Lung (tissue), 11 donors: ENCODE measurements at regions not wholly inside any gene's neighbourhood (a gene's known extent, or its start where the extent isn't known, plus 50 kb on each side); places are given as distances from the start of the nearest gene placed in this dataset.

Source experiments
- ATAC-seq: fragments of 200-7000 bp; cut with Tn5 transposase; one replicate; pipeline ENCODE4 v1.9.1; 2020; ENCODE audit warnings: moderate number of reproducible peaks; ENCODE audit not compliant: insufficient read depth, low FRiP score
- DNase-seq, 3 donors: peaks; one replicate each; pipeline ENCODE4 v3.0.0-alpha.2; 2013 to 2017
- H3K27ac ChIP-seq, 2 donors: one replicate each; pipeline ENCODE4 v1.5.1; 2013; ENCODE audit warnings: mild to moderate bottlenecking in 2 of 2, moderate library complexity in 2 of 2, control low read depth in 1 of 2, inconsistent platforms in 1 of 2, low read depth in 1 of 2, low read length in 1 of 2
- H3K27me3 ChIP-seq, 3 donors: one replicate each; pipeline ENCODE4 v1.5.1; 2013; ENCODE audit warnings: low read length in 2 of 3; ENCODE audit not compliant: control insufficient read depth in 3 of 3, insufficient read depth in 3 of 3
- H3K36me3 ChIP-seq, 4 donors: one replicate each; pipeline ENCODE4 v1.5.1; 2013; ENCODE audit warnings: low read length in 4 of 4, mild to moderate bottlenecking in 1 of 4, moderate library complexity in 1 of 4; ENCODE audit not compliant: control insufficient read depth in 4 of 4, insufficient read depth in 4 of 4
- H3K4me1 ChIP-seq, 5 donors: one replicate each; pipeline ENCODE4 v1.5.1; 2013; ENCODE audit warnings: low read length in 5 of 5, mild to moderate bottlenecking in 2 of 5, moderate library complexity in 1 of 5; ENCODE audit not compliant: control insufficient read depth in 5 of 5, insufficient read depth in 5 of 5
- H3K4me3 ChIP-seq: one replicate; pipeline ENCODE4 v1.5.1; 2013; ENCODE audit warnings: mild to moderate bottlenecking, control low read depth, moderate library complexity
- H3K9ac ChIP-seq, 2 donors: one replicate each; pipeline ENCODE4 v1.5.1; 2013; ENCODE audit warnings: low read length in 2 of 2, control low read depth in 1 of 2; ENCODE audit not compliant: insufficient read depth in 1 of 2
- H3K9me3 ChIP-seq, 4 donors: one replicate each; pipeline ENCODE4 v1.5.1; 2013; ENCODE audit warnings: low read length in 3 of 4, mild to moderate bottlenecking in 1 of 4, moderate library complexity in 1 of 4; ENCODE audit not compliant: control insufficient read depth in 4 of 4, insufficient read depth in 3 of 4
- WGBS, 2 donors: extraction: QIAGEN DNeasy Blood & Tissue Kit; methylation state at CpG; one replicate each; pipeline ENCODE4 v1.1.7; 2013; 5-methylcytosine and 5-hydroxymethylcytosine counted together
- TF ChIP-seq, protein P1 (sequence below): IDR thresholded peaks from 2 replicates; pipeline ENCODE4 v1.5.1; 2012; ENCODE audit warnings: mild to moderate bottlenecking; ENCODE audit errors: control extremely low read depth, extremely low read depth
- donor health status: control.
- donor health status: control.
- donor health status: Bipolar disorder and iron deficiency.
- donor health status: healthy.
- donor health status: DM: yes; HTN: yes; CAD: no.

GRCh38 chr4:189081826-189082225, 858.8 kb upstream of the FRG1 start:
- H3K9me3 ChIP-seq = no peaks in the 10 kb centered on the region
- TF ChIP-seq, protein P1, sequence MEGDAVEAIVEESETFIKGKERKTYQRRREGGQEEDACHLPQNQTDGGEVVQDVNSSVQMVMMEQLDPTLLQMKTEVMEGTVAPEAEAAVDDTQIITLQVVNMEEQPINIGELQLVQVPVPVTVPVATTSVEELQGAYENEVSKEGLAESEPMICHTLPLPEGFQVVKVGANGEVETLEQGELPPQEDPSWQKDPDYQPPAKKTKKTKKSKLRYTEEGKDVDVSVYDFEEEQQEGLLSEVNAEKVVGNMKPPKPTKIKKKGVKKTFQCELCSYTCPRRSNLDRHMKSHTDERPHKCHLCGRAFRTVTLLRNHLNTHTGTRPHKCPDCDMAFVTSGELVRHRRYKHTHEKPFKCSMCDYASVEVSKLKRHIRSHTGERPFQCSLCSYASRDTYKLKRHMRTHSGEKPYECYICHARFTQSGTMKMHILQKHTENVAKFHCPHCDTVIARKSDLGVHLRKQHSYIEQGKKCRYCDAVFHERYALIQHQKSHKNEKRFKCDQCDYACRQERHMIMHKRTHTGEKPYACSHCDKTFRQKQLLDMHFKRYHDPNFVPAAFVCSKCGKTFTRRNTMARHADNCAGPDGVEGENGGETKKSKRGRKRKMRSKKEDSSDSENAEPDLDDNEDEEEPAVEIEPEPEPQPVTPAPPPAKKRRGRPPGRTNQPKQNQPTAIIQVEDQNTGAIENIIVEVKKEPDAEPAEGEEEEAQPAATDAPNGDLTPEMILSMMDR = no peak
- no peaks in the 10 kb centered on the region for H3K27me3 ChIP-seq
- no peaks in the 10 kb centered on the region for H3K4me1 ChIP-seq
- no peak overlapping the region for H3K9ac ChIP-seq
- ATAC-seq = no peak
- no peak overlapping the region for H3K27ac ChIP-seq
- DNase-seq = no peak
- no peaks in the 10 kb centered on the region for H3K36me3 ChIP-seq
- H3K4me3 ChIP-seq = no peak overlapping the region

DNA sequence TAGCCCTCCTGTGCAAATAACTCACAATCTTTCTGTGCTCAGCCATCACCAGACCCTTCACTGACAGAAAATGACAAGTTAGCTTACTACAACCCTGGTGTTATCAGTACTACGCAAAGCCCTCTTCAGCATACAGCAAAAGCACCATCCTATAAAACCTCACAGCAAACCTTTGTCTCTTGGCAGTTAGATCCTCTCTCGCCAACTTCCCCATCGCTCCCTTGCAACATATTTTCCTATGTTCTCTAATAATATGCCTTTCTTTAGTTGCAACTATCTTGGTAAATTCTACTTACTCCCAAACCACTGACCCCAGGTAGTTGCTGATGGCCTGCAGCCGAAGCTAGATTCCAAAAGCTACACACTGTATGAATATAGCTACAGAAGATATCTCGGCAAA, 856.9 kb upstream of the FRG1 start:
- DNase-seq (no peak), ATAC-seq (no peak)
- Histone ChIP-seq H3K4me1 (no peaks in the 10 kb centered on the region), H3K27ac (no peak overlapping the region), H3K27me3 (no peaks in the 10 kb centered on the region), H3K9me3 (no peaks in the 10 kb centered on the region), H3K36me3 (no peaks in the 10 kb centered on the region), H3K9ac (no peak overlapping the region), H3K4me3 (no peak overlapping the region)
- TF ChIP-seq, protein P1 = no peak
- WGBS, 2 donors = 83 to 86% methylated on average over 5 of the region's 5 CpGs

GRCh38 chr4:189084671-189085070, 856.0 kb upstream of the FRG1 start:
- Histone ChIP-seq H3K36me3 (no peaks in the 10 kb centered on the region), H3K27ac (no peak overlapping the region), H3K27me3 (no peaks in the 10 kb centered on the region), H3K4me1 (no peaks in the 10 kb centered on the region), H3K9me3 (no peaks in the 10 kb centered on the region), H3K4me3 (no peak overlapping the region), H3K9ac (no peak overlapping the region)
- DNase-seq = no peak
- TF ChIP-seq, protein P1 = no peak
- WGBS, 2 donors = 64 to 69% methylated on average over 4 of the region's 4 CpGs
- no peak for ATAC-seq

DNA sequence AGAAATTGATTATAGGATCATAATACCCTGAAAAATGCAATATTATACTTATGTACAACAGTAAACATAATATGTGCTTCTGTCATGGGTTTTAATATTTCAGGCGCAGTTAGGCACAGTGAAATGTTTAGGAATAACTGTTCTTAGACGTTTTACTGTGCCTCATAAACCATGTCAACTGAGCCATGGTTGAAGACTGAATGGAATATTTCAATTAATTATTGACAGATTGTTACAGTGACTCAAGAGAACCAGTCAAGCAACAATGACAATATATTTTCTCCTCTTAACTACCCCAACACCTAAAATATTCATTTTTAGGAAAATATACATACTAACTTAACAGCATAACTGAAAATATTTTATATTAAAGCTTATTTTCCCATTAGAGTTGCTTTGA, 852.7 kb upstream of the FRG1 start:
- TF ChIP-seq, protein P1 = no peak

More for the DNA sequence above, 852.7 kb upstream of the FRG1 start:
- Histone ChIP-seq H3K9ac (no peak overlapping the region), H3K36me3 (no peaks in the 10 kb centered on the region), H3K9me3 (no peaks in the 10 kb centered on the region), H3K4me1 (no peaks in the 10 kb centered on the region), H3K27ac (no peak overlapping the region), H3K27me3 (no peaks in the 10 kb centered on the region), H3K4me3 (no peak overlapping the region)
- DNase-seq (no peak), ATAC-seq (no peak)
- 71 to 88% methylated on average over 2 of the region's 2 CpGs for WGBS, 2 donors
